HL-60 (cell line): ENCODE measurements at regions not wholly inside any gene's neighbourhood (a gene's known extent, or its start where the extent isn't known, plus 50 kb on each side); places are given as distances from the start of the nearest gene placed in this dataset.
"Not testable (repeated sequence)": the region's sequence is repeated elsewhere in the genome, so short reads cannot be mapped to it uniquely, and the experiment has no call there.

Experiments used
- DNase-seq, 2 experiments: peaks; one replicate each; pipeline ENCODE4 v3.0.0-alpha.2; 2010 to 2020; ENCODE audit warnings: low read depth in 1 of 2, low spot score in 1 of 2
- H3K27ac ChIP-seq: fragments of 250-450 bp; sonication (Bioruptor Pico); replicated peaks from 2 replicates; pipeline ENCODE4 v1.5.1; 2020; ENCODE audit warnings: mild to moderate bottlenecking, moderate library complexity
- H3K27me3 ChIP-seq: fragments of 250-450 bp; sonication (Bioruptor Pico); 2 replicates; pipeline ENCODE4 v1.5.1; 2021; ENCODE audit warnings: mild to moderate bottlenecking, moderate library complexity; ENCODE audit not compliant: insufficient read depth, poor library complexity, severe bottlenecking
- H3K4me3 ChIP-seq: replicated peaks from 2 replicates; pipeline ENCODE4 v1.5.1; 2011; ENCODE audit warnings: mild to moderate bottlenecking, control low read depth, low read length; ENCODE audit not compliant: insufficient read depth
- GABPA ChIP-seq: IDR thresholded peaks from 2 replicates; pipeline ENCODE4 v1.6.1; 2012; ENCODE audit warnings: low read depth
- POLR2AphosphoS5 ChIP-seq: IDR thresholded peaks from 2 replicates; pipeline ENCODE4 v1.6.1; 2012; ENCODE audit warnings: low read depth
- SPI1 ChIP-seq: IDR thresholded peaks from 2 replicates; pipeline ENCODE4 v1.6.1; 2012; ENCODE audit warnings: low read depth, mild to moderate bottlenecking, borderline replicate concordance
- TF ChIP-seq, protein P1 (sequence below): IDR thresholded peaks from 2 replicates; pipeline ENCODE4 v1.6.1; 2012; ENCODE audit warnings: low read depth; ENCODE audit not compliant: insufficient replicate concordance
- TF ChIP-seq, protein P2 (sequence below): IDR thresholded peaks from one replicate; pipeline ENCODE4 v1.5.1; 2011; ENCODE audit warnings: low read length, control low read depth, inconsistent platforms; ENCODE audit not compliant: insufficient read depth

DNA sequence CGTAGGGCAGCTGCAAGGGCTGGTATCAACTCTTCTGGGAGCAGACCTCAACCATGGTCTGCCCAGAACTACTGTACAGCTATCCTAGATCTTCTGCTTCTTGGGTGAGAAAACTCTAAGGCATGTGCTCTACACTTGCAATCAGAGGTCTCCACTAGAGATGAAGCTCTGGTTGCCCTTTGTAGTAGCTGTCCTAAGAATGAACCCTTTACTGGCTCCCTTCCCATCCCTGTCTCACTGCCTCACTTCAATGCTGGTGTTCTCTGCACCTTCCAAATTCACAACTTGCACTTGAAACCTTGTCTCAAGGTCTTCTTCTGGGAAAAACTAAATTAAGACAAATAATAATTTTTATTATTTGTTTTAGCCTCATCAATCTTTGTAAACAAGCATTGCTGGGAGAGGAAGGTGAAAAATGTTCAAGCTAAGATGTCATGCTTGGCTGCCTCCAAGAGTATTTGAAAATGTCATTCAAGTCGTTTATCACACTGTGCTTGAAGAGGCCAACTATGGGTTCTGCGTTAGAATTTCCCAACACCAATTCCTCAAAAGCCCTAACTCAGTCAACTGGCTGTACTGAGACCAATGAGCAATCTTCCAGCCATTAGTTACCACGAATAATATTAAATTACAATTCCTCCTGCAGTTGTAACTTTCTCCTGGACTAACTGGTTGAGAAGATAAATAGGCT, 216.9 kb upstream of the ADRA1D start:
- no peak for DNase-seq
- no peak overlapping the region for H3K27ac ChIP-seq
- no peaks in the 10 kb centered on the region for H3K27me3 ChIP-seq
- no peak overlapping the region for H3K4me3 ChIP-seq
- TF ChIP-seq POLR2AphosphoS5 (no peak), SPI1 (no peak), GABPA (no peak)
- TF ChIP-seq, protein P1, sequence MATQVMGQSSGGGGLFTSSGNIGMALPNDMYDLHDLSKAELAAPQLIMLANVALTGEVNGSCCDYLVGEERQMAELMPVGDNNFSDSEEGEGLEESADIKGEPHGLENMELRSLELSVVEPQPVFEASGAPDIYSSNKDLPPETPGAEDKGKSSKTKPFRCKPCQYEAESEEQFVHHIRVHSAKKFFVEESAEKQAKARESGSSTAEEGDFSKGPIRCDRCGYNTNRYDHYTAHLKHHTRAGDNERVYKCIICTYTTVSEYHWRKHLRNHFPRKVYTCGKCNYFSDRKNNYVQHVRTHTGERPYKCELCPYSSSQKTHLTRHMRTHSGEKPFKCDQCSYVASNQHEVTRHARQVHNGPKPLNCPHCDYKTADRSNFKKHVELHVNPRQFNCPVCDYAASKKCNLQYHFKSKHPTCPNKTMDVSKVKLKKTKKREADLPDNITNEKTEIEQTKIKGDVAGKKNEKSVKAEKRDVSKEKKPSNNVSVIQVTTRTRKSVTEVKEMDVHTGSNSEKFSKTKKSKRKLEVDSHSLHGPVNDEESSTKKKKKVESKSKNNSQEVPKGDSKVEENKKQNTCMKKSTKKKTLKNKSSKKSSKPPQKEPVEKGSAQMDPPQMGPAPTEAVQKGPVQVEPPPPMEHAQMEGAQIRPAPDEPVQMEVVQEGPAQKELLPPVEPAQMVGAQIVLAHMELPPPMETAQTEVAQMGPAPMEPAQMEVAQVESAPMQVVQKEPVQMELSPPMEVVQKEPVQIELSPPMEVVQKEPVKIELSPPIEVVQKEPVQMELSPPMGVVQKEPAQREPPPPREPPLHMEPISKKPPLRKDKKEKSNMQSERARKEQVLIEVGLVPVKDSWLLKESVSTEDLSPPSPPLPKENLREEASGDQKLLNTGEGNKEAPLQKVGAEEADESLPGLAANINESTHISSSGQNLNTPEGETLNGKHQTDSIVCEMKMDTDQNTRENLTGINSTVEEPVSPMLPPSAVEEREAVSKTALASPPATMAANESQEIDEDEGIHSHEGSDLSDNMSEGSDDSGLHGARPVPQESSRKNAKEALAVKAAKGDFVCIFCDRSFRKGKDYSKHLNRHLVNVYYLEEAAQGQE = no peak
- TF ChIP-seq, protein P2, sequence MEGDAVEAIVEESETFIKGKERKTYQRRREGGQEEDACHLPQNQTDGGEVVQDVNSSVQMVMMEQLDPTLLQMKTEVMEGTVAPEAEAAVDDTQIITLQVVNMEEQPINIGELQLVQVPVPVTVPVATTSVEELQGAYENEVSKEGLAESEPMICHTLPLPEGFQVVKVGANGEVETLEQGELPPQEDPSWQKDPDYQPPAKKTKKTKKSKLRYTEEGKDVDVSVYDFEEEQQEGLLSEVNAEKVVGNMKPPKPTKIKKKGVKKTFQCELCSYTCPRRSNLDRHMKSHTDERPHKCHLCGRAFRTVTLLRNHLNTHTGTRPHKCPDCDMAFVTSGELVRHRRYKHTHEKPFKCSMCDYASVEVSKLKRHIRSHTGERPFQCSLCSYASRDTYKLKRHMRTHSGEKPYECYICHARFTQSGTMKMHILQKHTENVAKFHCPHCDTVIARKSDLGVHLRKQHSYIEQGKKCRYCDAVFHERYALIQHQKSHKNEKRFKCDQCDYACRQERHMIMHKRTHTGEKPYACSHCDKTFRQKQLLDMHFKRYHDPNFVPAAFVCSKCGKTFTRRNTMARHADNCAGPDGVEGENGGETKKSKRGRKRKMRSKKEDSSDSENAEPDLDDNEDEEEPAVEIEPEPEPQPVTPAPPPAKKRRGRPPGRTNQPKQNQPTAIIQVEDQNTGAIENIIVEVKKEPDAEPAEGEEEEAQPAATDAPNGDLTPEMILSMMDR = no peak

DNA sequence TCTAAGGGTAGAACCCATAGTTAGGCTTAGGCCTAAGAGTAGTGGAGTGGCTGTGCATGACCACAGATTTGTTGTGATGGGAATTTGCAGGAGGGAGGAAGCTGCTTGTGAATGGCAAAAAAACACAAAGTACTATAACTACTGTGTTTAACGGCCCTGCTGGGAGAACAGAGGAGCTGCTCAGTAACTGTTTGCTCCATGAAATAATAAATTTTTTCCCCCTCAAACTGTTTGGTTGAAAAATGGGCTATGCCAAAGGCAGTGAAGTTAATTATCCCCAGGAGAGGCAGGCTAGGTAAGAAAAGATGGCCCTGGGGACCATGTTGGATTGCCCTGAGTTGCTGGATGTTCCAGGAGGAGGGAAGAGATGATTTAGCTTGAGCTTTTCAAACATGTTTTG, 216.1 kb upstream of the ADRA1D start:
- Histone ChIP-seq H3K4me3 (no peak overlapping the region), H3K27me3 (no peaks in the 10 kb centered on the region), H3K27ac (no peak overlapping the region)
- TF ChIP-seq, protein P2 = no peak
- no peak for TF ChIP-seq GABPA
- no peak for TF ChIP-seq SPI1
- TF ChIP-seq, protein P1 = no peak
- no peak for TF ChIP-seq POLR2AphosphoS5
- no peak for DNase-seq

DNA sequence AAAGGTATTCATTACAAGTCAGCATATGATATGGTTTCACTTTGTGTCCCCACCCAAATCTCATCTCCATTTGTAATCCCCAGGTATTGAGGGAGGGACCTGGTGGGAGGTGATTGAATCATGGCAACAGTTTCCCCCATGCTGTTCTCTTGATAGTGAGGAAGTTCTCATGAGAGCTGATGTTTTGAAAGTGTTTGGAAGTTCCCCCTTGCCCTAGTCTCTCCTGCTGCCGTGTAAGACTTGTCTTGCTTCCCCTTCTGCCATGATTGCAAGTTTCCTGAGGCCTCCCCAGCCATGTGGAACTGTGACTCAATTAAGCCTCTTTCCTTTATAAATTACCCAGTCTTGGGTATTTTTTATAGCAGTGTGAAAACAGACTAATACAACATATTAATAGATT, 213.7 kb upstream of the ADRA1D start:
- H3K4me3 ChIP-seq, H3K27ac ChIP-seq, H3K27me3 ChIP-seq: not testable (repeated sequence)
- TF ChIP-seq SPI1 = peak; percentile 60; the same call in 1 of the 2 replicates
- DNase-seq = peak; percentile 23 to 75

DNA sequence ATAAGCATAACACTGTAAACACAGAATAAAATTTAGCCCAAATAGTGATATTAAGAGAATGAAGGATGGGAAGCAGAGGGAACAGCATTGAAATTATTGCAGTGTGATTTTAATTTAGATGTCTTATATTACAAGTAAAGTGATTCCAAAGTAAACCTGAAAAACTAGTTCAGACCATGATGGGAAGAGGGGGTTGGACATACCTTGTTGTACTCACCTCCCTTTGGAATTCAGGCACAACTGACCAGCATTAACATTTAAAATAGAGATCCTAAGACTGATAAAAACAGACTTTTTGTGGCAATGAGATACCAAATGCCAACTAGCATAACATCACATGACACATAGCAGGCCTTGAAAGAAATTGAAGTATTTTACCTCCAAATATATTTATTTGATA, 210.0 kb upstream of the ADRA1D start:
- H3K4me3 ChIP-seq = no peak overlapping the region
- DNase-seq = no peak
- TF ChIP-seq, protein P2 = no peak
- no peak for TF ChIP-seq SPI1
- TF ChIP-seq, protein P1 = no peak
- no peak for TF ChIP-seq POLR2AphosphoS5
- no peak for TF ChIP-seq GABPA

More for the DNA sequence above, 210.0 kb upstream of the ADRA1D start:
- Histone ChIP-seq H3K27ac (no peak overlapping the region), H3K27me3 (no peaks in the 10 kb centered on the region)
